Nephron progenitor cell (in vitro differentiated cells): ENCODE measurements at regions not wholly inside any gene's neighbourhood (a gene's known extent, or its start where the extent isn't known, plus 50 kb on each side); places are given as distances from the start of the nearest gene placed in this dataset.
A peak's percentile ranks its signal among the peaks of the same experiment; 100 is the strongest.

Experiments used
- DNase-seq: peaks from one replicate; pipeline ENCODE4 v3.0.0; 2021
- H3K27ac Mint-ChIP-seq: 2 replicates; pipeline ENCODE4 v1.8.0; 2021; ENCODE audit warnings: mild to moderate bottlenecking, moderate library complexity, mixed read lengths
- H3K27me3 Mint-ChIP-seq: 2 replicates; pipeline ENCODE4 v1.8.0; 2021; ENCODE audit warnings: mild to moderate bottlenecking, low read depth, mixed read lengths; ENCODE audit not compliant: poor library complexity
- H3K36me3 Mint-ChIP-seq: 2 replicates; pipeline ENCODE4 v1.8.0; 2021; ENCODE audit warnings: low read depth, mixed read lengths
- H3K4me1 Mint-ChIP-seq: 2 replicates; pipeline ENCODE4 v1.8.0; 2021; ENCODE audit warnings: mixed read lengths
- H3K4me3 Mint-ChIP-seq: 2 replicates; pipeline ENCODE4 v1.8.0; 2021; ENCODE audit warnings: mild to moderate bottlenecking, moderate library complexity, mixed read lengths
- H3K9me3 Mint-ChIP-seq: 2 replicates; pipeline ENCODE4 v1.8.0; 2021; ENCODE audit warnings: mild to moderate bottlenecking, moderate library complexity, mixed read lengths
- CTCF ChIP-seq: fragments of 200-600 bp; sonication (generic); IDR thresholded peaks from 2 replicates; pipeline ENCODE4 v1.5.0; 2021; ENCODE audit warnings: antibody characterized with exemption

GRCh38 chr20:47951521-47951971, 166.3 kb upstream of the SULF2 start:
- Mint-ChIP-seq H3K4me1 (peaks cover 45% of the 10 kb centered on the region), H3K27me3 (peaks cover 6% of the 10 kb centered on the region), H3K36me3 (no peaks in the 10 kb centered on the region), H3K4me3 (no peak overlapping the region), H3K9me3 (no peaks in the 10 kb centered on the region), H3K27ac (peak overlapping the region; percentile 75)
- TF ChIP-seq CTCF, result no peak
- no peak for DNase-seq

GRCh38 chr20:47950913-47951283, 165.6 kb upstream of the SULF2 start:
- H3K9me3 Mint-ChIP-seq, result no peaks in the 10 kb centered on the region
- no peak for DNase-seq
- H3K27me3 Mint-ChIP-seq, result peaks cover 6% of the 10 kb centered on the region
- H3K4me3 Mint-ChIP-seq, result no peak overlapping the region
- TF ChIP-seq CTCF, result no peak
- H3K4me1 Mint-ChIP-seq, result peaks cover 45% of the 10 kb centered on the region
- no peaks in the 10 kb centered on the region for H3K36me3 Mint-ChIP-seq
- no peak overlapping the region for H3K27ac Mint-ChIP-seq

GRCh38 chr20:47950124-47950912, 165.0 kb upstream of the SULF2 start:
- Mint-ChIP-seq H3K4me3 (no peak overlapping the region), H3K4me1 (peaks cover 45% of the 10 kb centered on the region), H3K27ac (no peak overlapping the region), H3K36me3 (no peaks in the 10 kb centered on the region), H3K27me3 (peaks cover 6% of the 10 kb centered on the region), H3K9me3 (no peaks in the 10 kb centered on the region)
- DNase-seq, result no peak
- TF ChIP-seq CTCF, result no peak

GRCh38 chr20:47949230-47949629, 163.9 kb upstream of the SULF2 start:
- H3K4me3 Mint-ChIP-seq, result no peak overlapping the region
- no peaks in the 10 kb centered on the region for H3K9me3 Mint-ChIP-seq
- H3K27ac Mint-ChIP-seq, result no peak overlapping the region
- no peak for DNase-seq
- H3K36me3 Mint-ChIP-seq, result no peaks in the 10 kb centered on the region
- no peak for TF ChIP-seq CTCF
- peaks cover 54% of the 10 kb centered on the region for H3K4me1 Mint-ChIP-seq
- H3K27me3 Mint-ChIP-seq, result peaks cover 6% of the 10 kb centered on the region

- Mint-ChIP-seq H3K9me3 (no peaks in the 10 kb centered on the region), H3K4me1 (peaks cover 34% of the 10 kb centered on the region), H3K27ac (no peak overlapping the region), H3K4me3 (no peak overlapping the region), H3K36me3 (no peaks in the 10 kb centered on the region), H3K27me3 (peaks cover 3% of the 10 kb centered on the region)
- no peak for DNase-seq
- no peak for TF ChIP-seq CTCF
Measured at GRCh38 chr20:47944682-47945081, 159.4 kb upstream of the SULF2 start.

GRCh38 chr20:47941869-47942268, 156.6 kb upstream of the SULF2 start:
- Mint-ChIP-seq H3K9me3 (no peaks in the 10 kb centered on the region), H3K4me1 (peaks cover 36% of the 10 kb centered on the region), H3K36me3 (no peaks in the 10 kb centered on the region), H3K27me3 (peaks cover 13% of the 10 kb centered on the region), H3K27ac (peak overlapping the region; percentile 40), H3K4me3 (no peak overlapping the region)
- TF ChIP-seq CTCF, result no peak
- DNase-seq, result no peak
